T-helper 1 cell treated with Interleukin-12 subunit alpha and Interleukin-12 subunit beta and Interleukin-4 antibody, amounts not matched to agents 30 μg/mL and 1 μg/mL, for 36 hours (primary cell): ENCODE measurements at regions not wholly inside any gene's neighbourhood (a gene's known extent, or its start where the extent isn't known, plus 50 kb on each side); places are given as distances from the start of the nearest gene placed in this dataset.
"Not testable (repeated sequence)": the region's sequence is repeated elsewhere in the genome, so short reads cannot be mapped to it uniquely, and the experiment has no call there.

Experiments used
- H3K27ac Mint-ChIP-seq: one replicate; pipeline ENCODE4 v1.8.0; 2021; ENCODE audit warnings: mild to moderate bottlenecking, mixed read lengths
- H3K27me3 Mint-ChIP-seq: one replicate; pipeline ENCODE4 v1.8.0; 2021; ENCODE audit warnings: low read depth, mixed read lengths
- H3K36me3 Mint-ChIP-seq: one replicate; pipeline ENCODE4 v1.8.0; 2021; ENCODE audit warnings: low read depth, mixed read lengths
- H3K4me1 Mint-ChIP-seq: one replicate; pipeline ENCODE4 v1.8.0; 2021; ENCODE audit warnings: low read depth, mixed read lengths
- H3K4me3 Mint-ChIP-seq: one replicate; pipeline ENCODE4 v1.8.0; 2021; ENCODE audit warnings: mild to moderate bottlenecking, moderate library complexity, mixed read lengths
- H3K9me3 Mint-ChIP-seq: one replicate; pipeline ENCODE4 v1.8.0; 2021; ENCODE audit warnings: mixed read lengths

- H3K4me1 Mint-ChIP-seq, H3K27me3 Mint-ChIP-seq, H3K36me3 Mint-ChIP-seq, H3K4me3 Mint-ChIP-seq, H3K27ac Mint-ChIP-seq, H3K9me3 Mint-ChIP-seq: not testable (repeated sequence)
These were observed 64.0 kb upstream of the PLEKHM1 start for GRCh38 chr17:45554479-45554878.

GRCh38 chr17:45558821-45559220 is 68.3 kb upstream of the PLEKHM1 start:
- H3K4me1 Mint-ChIP-seq, H3K27ac Mint-ChIP-seq, H3K9me3 Mint-ChIP-seq, H3K27me3 Mint-ChIP-seq, H3K36me3 Mint-ChIP-seq, H3K4me3 Mint-ChIP-seq: not testable (repeated sequence)

DNA sequence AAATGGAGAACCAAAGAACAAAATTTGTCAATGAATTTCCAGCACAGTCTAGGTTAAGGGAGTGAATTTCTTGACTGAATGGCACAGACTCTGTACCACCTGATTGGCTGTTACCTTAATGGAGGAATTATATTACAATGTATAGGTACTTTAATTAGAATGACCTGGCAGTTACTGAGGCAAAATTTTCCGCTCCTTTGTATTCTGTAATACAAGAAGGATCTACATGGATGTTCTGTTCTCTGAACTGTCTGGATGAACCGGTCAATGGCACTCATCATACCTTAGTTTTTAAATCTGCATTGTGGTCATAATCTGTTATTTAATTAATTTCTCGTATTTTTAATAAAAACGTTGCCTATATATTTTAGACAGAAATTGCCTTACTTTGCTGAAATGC is 72.3 kb upstream of the PLEKHM1 start:
- H3K27me3 Mint-ChIP-seq, result not testable (repeated sequence)

GRCh38 chr17:45563283-45563682 is 72.8 kb upstream of the PLEKHM1 start:
- H3K27ac Mint-ChIP-seq, H3K27me3 Mint-ChIP-seq, H3K36me3 Mint-ChIP-seq, H3K4me3 Mint-ChIP-seq, H3K9me3 Mint-ChIP-seq, H3K4me1 Mint-ChIP-seq: not testable (repeated sequence)

More for the DNA sequence above, 72.3 kb upstream of the PLEKHM1 start:
- not testable (repeated sequence) for H3K36me3 Mint-ChIP-seq, H3K4me1 Mint-ChIP-seq, H3K27ac Mint-ChIP-seq, H3K4me3 Mint-ChIP-seq, H3K9me3 Mint-ChIP-seq

GRCh38 chr17:45568275-45568674 is 77.8 kb upstream of the PLEKHM1 start:
- not testable (repeated sequence) for H3K4me1 Mint-ChIP-seq, H3K9me3 Mint-ChIP-seq, H3K27ac Mint-ChIP-seq, H3K27me3 Mint-ChIP-seq, H3K4me3 Mint-ChIP-seq, H3K36me3 Mint-ChIP-seq

DNA sequence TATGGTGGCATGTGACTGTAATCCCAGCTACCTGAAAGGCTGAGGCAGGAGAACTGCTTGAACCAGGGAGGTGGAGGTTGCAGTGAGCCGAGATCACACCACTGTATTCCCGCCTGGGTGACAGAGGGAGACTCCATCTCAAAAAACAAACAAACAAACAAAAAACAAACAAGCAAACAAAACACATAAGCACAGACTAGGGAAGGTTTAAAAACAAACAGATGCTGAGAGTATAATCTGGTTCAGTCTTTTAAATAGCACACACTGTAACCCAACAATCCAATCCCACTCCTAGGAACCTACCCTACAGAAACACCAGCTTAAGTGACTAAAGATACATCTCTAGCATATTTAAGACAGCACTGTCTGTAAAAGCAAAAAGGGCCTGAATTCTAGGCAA is 82.8 kb upstream of the PLEKHM1 start:
- Mint-ChIP-seq H3K36me3 (peaks cover 15% of the 10 kb centered on the region), H3K4me1 (peaks cover 20% of the 10 kb centered on the region)
- H3K27ac Mint-ChIP-seq, H3K9me3 Mint-ChIP-seq, H3K4me3 Mint-ChIP-seq, H3K27me3 Mint-ChIP-seq: not testable (repeated sequence)

DNA sequence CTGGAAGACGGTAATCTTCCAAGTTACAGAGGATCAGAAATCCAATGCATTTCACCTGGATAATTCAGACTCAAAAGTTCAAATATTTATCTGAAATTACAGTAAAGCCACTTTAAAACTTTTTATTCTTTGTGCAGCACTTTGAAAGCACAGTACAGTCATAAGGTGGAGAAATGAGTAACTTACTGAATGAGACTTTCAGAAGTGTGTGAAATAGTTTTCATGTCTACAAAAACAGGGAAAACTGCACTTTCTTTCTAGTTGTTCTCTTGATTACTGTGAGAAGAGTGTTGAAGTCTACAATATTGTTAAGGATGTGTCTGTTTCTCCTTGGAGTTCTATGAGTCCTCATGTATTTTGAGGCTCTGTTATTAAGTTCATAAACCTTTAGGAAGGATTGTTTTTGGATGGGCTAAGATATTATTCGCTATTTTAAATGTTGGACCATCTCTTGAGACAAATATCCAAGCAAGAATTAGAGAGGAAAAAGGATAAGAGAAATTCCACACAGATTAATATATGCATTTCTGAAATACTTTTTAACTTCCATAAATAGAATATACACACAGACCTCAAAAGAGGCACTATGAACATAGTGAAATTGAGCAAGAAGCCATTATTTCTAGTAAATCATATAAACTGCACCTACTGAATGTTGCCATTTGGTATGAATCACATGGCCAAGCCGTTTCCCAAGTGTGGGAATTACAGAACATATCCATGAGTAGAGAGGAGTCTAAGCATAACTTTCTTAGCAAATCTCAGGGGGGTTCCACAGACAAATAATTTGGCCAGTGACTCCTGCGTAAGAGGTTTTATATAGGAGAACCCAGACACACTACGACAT is 83.6 kb upstream of the PLEKHM1 start:
- H3K4me1 Mint-ChIP-seq, result peaks cover 20% of the 10 kb centered on the region
- no peaks in the 10 kb centered on the region for H3K9me3 Mint-ChIP-seq
- no peak overlapping the region for H3K4me3 Mint-ChIP-seq
- H3K27ac Mint-ChIP-seq, result no peak overlapping the region
- peaks cover 15% of the 10 kb centered on the region for H3K36me3 Mint-ChIP-seq
- H3K27me3 Mint-ChIP-seq, result no peaks in the 10 kb centered on the region

- H3K27me3 Mint-ChIP-seq, result no peaks in the 10 kb centered on the region
- H3K4me1 Mint-ChIP-seq, result peaks cover 30% of the 10 kb centered on the region
- peaks cover 22% of the 10 kb centered on the region for H3K36me3 Mint-ChIP-seq
- no peak overlapping the region for H3K4me3 Mint-ChIP-seq
- no peak overlapping the region for H3K27ac Mint-ChIP-seq
- no peaks in the 10 kb centered on the region for H3K9me3 Mint-ChIP-seq
These were observed 84.8 kb upstream of the PLEKHM1 start for GRCh38 chr17:45575126-45575885.

DNA sequence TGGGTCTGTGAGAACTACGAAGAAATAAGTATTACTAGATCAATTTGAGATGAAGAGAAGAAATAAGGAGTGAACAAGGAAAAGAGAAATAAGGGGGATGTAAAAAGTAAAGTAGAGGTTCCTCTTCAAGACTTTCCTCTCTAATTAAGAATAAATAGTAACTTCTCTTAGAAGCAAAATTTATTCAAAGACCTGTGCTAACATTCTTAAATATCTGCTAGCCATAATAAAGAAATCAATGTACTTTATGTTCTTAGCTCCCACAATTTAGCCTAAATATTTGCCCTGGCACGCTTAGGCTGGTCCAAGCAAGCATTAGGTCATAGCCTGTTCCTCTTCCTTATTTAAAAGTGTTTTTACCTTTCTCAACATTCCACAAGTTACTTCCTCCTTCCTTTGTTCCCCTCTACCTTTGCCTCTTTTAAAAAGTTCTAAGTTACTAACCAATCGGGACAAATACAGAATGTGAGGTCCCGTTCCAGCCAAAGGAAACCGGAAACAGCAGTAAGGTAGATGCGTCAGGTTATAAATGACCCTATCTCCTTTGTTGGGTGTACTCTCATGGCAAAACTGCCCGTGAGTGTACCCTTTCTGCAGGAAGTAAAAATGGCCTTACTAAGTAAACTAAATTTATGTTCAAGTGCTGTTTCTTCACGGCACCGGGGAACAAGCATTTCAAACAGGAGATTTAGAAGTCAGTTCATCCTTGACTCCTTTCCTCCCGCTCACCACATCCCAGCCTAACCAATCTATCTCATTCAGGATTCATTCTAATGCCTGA is 86.2 kb upstream of the PLEKHM1 start:
- H3K4me1 Mint-ChIP-seq, result peaks cover 36% of the 10 kb centered on the region
- not testable (repeated sequence) for H3K4me3 Mint-ChIP-seq, H3K9me3 Mint-ChIP-seq, H3K27ac Mint-ChIP-seq, H3K27me3 Mint-ChIP-seq
- peaks cover 29% of the 10 kb centered on the region for H3K36me3 Mint-ChIP-seq

- Mint-ChIP-seq H3K36me3 (peaks cover 32% of the 10 kb centered on the region), H3K4me3 (no peak overlapping the region), H3K9me3 (no peaks in the 10 kb centered on the region), H3K4me1 (peaks cover 43% of the 10 kb centered on the region), H3K27ac (no peak overlapping the region), H3K27me3 (no peaks in the 10 kb centered on the region)
These were observed 87.2 kb upstream of the PLEKHM1 start for GRCh38 chr17:45577571-45578279.

GRCh38 chr17:45578516-45579455 is 88.3 kb upstream of the PLEKHM1 start:
- H3K4me3 Mint-ChIP-seq, result no peak overlapping the region
- peaks cover 50% of the 10 kb centered on the region for H3K4me1 Mint-ChIP-seq
- no peaks in the 10 kb centered on the region for H3K27me3 Mint-ChIP-seq
- H3K27ac Mint-ChIP-seq, result no peak overlapping the region
- no peaks in the 10 kb centered on the region for H3K9me3 Mint-ChIP-seq
- H3K36me3 Mint-ChIP-seq, result peaks cover 32% of the 10 kb centered on the region

- Mint-ChIP-seq H3K27ac (no peak overlapping the region), H3K27me3 (no peaks in the 10 kb centered on the region), H3K36me3 (peaks cover 28% of the 10 kb centered on the region)
These were observed 89.3 kb upstream of the PLEKHM1 start for GRCh38 chr17:45579529-45580495.

GRCh38 chr17:45580924-45581323 is 90.4 kb upstream of the PLEKHM1 start:
- Mint-ChIP-seq H3K27me3 (no peaks in the 10 kb centered on the region), H3K4me3 (no peak overlapping the region), H3K36me3 (peaks cover 25% of the 10 kb centered on the region), H3K4me1 (peaks cover 47% of the 10 kb centered on the region), H3K9me3 (no peaks in the 10 kb centered on the region), H3K27ac (no peak overlapping the region)

More at GRCh38 chr17:45579529-45580495, 89.3 kb upstream of the PLEKHM1 start:
- Mint-ChIP-seq H3K4me1 (peaks cover 49% of the 10 kb centered on the region), H3K4me3 (no peak overlapping the region), H3K9me3 (no peaks in the 10 kb centered on the region)
